Fibroblast of the conjunctiva (primary cell): ENCODE measurements at regions not wholly inside any gene's neighbourhood (a gene's known extent, or its start where the extent isn't known, plus 50 kb on each side); places are given as distances from the start of the nearest gene placed in this dataset.
"Not testable (repeated sequence)": the region's sequence is repeated elsewhere in the genome, so short reads cannot be mapped to it uniquely, and the experiment has no call there.

Experiments used
- DNase-seq: peaks from one replicate; pipeline ENCODE4 v3.0.0-alpha.2; 2010; ENCODE audit warnings: low read depth

DNA sequence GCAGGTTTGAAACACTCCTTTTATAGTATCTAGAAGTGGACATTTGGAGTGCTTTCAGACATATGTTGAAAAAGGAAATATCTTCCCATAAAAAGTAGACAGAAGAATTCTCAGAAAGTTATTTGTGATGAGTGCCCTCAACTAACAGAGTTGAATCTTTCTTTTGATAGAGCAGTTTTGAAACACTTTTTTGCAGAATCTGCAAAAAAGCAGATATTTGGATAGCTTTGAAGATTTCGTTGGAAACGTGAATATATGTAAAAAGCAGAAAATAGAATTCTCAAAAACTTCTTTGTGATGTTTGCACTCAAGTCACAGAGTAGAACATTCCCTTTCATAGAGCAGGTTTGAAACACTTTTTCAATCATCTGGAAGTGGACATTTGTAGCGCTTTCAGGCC is 676.4 kb upstream of the ZNF337 start:
- not testable (repeated sequence) for DNase-seq

GRCh38 chr20:26354511-26354910 is 657.9 kb upstream of the ZNF337 start:
- DNase-seq = no peak

DNA sequence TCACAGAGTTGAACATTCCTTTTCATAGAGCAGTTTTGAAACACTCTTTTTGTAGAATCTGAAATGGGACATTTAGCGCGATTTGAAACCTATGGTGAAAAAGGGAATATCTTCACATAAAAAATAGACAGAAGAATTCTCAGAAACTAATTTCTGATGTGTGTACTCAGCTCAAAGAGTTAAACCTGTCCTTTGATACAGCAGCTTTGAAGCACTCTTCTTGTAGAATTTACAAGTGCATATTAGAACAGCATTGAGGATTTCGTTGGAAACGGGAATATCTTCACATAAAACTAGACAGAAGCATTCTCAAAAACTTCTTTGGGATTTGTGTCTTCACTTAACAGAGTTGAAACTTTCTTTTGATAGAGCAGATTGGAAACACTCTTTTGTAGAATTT is 650.7 kb upstream of the ZNF337 start:
- DNase-seq = no peak

GRCh38 chr20:26340460-26341065 is 643.9 kb upstream of the ZNF337 start:
- not testable (repeated sequence) for DNase-seq

DNA sequence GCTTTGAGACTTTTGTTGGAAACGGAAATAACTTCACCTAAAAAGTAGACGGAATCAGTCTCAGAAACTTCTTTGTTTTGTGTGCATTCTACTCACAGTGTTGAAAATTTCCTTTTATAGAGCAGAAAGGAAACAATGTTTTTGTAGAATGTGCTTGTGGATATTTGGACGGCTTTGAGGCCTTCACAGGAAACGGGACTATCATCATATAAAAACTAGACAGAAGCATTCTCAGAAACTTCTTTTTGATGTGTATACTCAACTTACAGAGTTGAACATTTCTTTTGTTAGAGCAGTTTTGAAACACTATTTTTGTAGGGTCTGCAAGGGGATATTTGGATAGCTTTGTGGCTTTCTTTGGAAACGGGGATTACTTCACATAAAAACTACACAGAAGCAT is 627.5 kb upstream of the ZNF337 start:
- DNase-seq = no peak

GRCh38 chr20:26315054-26315453 is 618.4 kb upstream of the ZNF337 start:
- DNase-seq = no peak

GRCh38 chr20:26309720-26310119 is 613.1 kb upstream of the ZNF337 start:
- not testable (repeated sequence) for DNase-seq

DNA sequence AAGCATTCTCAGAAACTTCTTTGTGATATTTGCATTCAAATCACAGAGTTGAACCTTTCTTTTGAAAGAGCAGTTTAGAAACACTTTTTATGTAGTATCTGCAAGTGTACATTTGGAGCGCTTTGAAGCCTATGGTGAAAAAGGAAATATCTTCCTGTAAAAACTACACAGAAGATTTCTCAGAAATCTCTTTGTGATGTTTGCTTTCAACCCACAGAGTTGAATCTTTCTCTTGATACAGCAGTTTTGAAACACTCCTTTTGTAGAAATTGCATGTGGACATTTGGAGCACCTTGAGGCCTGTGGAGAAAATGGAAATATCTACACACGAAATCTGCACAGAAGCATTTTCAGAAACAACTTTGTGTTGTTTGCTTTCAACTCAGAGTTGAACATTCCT is 612.3 kb upstream of the ZNF337 start:
- no peak for DNase-seq

DNA sequence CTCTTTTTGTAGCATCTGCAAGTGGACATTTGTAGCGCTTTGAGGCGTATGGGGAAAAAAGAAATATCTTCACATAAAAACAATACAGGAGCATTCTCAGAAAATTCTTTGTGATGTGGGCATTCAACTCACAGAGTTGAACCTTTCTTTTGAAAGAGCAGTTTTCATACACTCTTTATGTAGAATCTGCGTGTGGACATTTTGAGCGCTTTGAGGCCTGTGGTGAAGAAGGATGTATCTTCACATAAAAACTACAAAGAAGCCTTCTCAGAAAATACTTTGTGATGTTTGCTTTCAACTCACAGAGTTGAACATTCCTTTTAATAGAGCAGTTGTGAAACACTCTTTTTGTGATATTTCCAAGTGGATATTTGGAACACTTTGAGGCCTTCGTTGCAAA is 598.4 kb upstream of the ZNF337 start:
- DNase-seq = no peak

GRCh38 chr20:26288379-26289061 is 591.9 kb upstream of the ZNF337 start:
- not testable (repeated sequence) for DNase-seq

DNA sequence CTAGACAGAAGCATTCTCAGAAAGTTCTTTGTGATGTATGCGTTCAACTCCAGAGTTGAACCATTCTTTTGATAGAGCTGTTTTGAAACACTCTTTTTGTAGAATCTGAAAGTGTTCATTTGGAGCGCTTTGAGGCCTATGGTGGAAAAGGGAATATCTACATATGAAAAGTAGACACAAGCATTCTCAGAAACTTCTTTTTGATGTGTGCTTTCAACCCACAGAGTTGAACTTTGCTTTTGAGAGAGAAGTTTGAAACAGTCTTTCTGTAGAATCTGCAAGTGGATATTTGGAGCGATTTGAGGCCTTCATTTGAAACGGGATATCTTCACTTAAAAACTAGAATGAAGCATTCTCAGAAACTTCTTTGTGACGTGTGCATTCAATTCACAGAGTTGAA is 582.6 kb upstream of the ZNF337 start:
- DNase-seq = no peak

GRCh38 chr20:26277339-26277738 is 580.7 kb upstream of the ZNF337 start:
- DNase-seq = no peak

- no peak for DNase-seq
These were observed 580.0 kb upstream of the ZNF337 start for GRCh38 chr20:26276554-26277210.

DNA sequence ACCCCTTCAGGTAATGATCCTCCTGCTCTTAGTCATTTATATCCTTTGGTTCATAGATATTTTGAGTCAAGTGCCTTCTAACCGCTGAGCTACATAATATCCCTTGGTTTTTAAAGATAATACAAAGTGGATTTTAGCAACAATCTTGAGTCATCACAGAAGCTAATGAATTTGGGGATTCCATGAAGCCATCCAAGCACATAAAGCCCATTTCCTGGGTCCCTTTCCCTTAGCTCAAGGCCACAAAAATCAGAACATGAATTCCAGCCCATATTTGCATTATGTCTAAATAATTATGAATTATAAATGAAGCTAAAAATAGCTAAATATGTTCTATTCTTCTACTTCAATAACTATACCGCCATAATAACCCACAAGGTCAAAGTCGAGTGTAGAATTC is 572.1 kb upstream of the ZNF337 start:
- not testable (repeated sequence) for DNase-seq

DNA sequence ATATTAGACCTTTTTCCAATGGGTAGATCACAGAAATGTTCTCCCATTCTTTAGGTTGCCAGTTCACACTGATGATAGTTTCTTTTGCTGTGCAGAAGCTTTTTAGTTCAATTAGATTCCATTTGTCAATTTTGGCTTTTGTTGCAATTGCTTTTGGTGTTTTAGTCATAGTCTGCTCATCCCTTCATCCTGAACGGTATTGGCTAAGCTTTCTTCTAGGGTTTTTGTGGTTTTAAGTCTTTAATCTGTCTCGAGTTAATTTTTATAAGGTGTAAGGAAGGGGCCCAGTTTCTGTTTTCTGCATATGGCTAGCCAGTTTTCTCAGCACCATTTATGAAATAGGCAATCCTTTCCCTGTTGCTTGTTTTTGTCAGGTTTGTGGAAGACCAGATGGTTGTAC is 564.3 kb upstream of the ZNF337 start:
- DNase-seq = not testable (repeated sequence)

DNA sequence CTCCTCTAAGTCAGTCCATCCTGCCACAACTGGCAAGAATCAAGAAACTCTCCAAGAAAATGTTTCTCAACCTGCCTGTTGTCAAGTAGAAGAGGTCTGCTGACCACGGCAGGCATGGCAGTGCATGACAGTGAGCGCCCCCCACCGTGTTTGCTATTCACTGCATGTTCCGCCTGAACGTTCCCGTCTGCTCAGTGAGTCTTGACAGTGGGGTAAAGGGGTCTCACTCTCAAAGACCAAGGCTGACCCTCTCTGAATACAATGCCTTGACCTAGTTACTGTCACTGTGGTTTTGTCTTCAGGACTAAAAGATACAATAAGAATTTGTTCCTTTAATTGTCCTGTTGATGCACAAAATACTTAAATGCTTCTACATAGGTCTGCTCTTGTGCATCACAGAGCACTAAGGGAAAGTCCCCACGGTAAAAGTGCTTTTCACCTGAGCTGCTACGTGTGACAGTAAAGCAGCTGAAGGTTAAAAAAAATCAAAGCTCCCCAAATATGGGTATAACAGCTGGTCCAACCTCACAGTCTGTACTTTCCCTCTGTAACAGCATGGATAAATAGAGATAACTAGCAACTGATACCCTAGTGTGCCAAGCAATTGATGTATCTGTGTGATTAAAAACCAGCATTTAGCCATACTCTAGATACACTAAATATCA is 555.8 kb upstream of the ZNF337 start:
- DNase-seq = not testable (repeated sequence)

GRCh38 chr20:26251376-26251775 is 554.7 kb upstream of the ZNF337 start:
- not testable (repeated sequence) for DNase-seq

- not testable (repeated sequence) for DNase-seq
These were observed 553.8 kb upstream of the ZNF337 start for GRCh38 chr20:26250249-26251114.

DNA sequence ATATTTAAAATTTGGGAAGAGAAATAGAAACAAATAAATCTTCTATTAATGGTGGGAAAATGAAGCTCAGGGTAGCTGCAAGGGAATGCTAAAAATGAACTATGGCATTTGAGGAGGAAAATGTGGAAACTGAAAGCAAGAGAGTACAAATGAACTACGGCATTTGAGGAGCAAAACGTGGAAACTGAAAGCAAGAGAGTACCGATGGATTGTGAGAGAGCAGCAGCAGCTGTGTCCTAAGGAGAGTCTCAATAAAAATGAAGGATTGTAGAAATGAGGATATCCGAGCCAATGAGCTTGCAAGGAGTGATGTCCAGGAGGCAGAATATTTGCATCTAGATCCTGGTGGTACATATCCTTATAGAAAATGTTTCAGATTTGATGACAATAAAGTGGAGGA is 547.1 kb upstream of the ZNF337 start:
- no peak for DNase-seq

- not testable (repeated sequence) for DNase-seq
These were observed 524.0 kb upstream of the ZNF337 start for GRCh38 chr20:26220609-26221008.

GRCh38 chr20:26219546-26219945 is 522.9 kb upstream of the ZNF337 start:
- DNase-seq = not testable (repeated sequence)

- no peak for DNase-seq
These were observed 521.6 kb upstream of the ZNF337 start for GRCh38 chr20:26218301-26218700.
